Stomach (tissue), 8 donors: ENCODE measurements at regions not wholly inside any gene's neighbourhood (a gene's known extent, or its start where the extent isn't known, plus 50 kb on each side); places are given as distances from the start of the nearest gene placed in this dataset.

Source experiments
- DNase-seq, 2 donors: peaks; one replicate each; pipeline versions ENCODE4 v3.0.0 to v3.0.0-alpha.2; 2013 to 2019
- H3K27ac ChIP-seq, 5 donors: fragments of 200-600 bp in 4 of 5; sonication (generic) in 4 of 5; one replicate each; pipeline ENCODE4 v1.5.1; 2013 to 2019; ENCODE audit warnings: mild to moderate bottlenecking in 1 of 5, moderate library complexity in 1 of 5
- H3K27me3 ChIP-seq, 3 donors: fragments of 200-600 bp; sonication (generic); one replicate each; pipeline ENCODE4 v1.5.1; 2017 to 2019; ENCODE audit warnings: mixed run types in 1 of 3
- H3K36me3 ChIP-seq, 4 donors: fragments of 200-600 bp; sonication (generic); 1 replicate in 3 of 4; 2 replicates in 1 of 4; pipeline ENCODE4 v1.5.1; 2016 to 2019
- H3K4me1 ChIP-seq, 4 donors: fragments of 200-600 bp; sonication (generic); one replicate each; pipeline ENCODE4 v1.5.1; 2016 to 2019
- H3K4me3 ChIP-seq, 4 donors: fragments of 200-600 bp; sonication (generic) in 3 of 4; one replicate each; pipeline ENCODE4 v1.5.1; 2016 to 2019; ENCODE audit warnings: mild to moderate bottlenecking in 1 of 4
- H3K9me3 ChIP-seq, 4 donors: fragments of 200-600 bp; sonication (generic); one replicate each; pipeline ENCODE4 v1.5.1; 2016 to 2019
- CTCF ChIP-seq, 7 experiments: fragments of 450-650 bp in 4 of 7; fragments of 200-600 bp in 3 of 7; sonication (generic) in 3 of 7; IDR thresholded peaks; one replicate each; pipeline ENCODE4 v1.5.1; 2016 to 2019; ENCODE audit warnings: antibody characterized with exemption in 7 of 7, control low read depth in 2 of 7, mild to moderate bottlenecking in 1 of 7
- EP300 ChIP-seq: sonication (generic); formaldehyde crosslinking; IDR thresholded peaks from one replicate; pipeline ENCODE4 v1.6.1; 2017; ENCODE audit warnings: antibody characterized with exemption
- POLR2A ChIP-seq, 4 donors: fragments of 450-650 bp; IDR thresholded peaks; one replicate each; pipeline ENCODE4 v1.6.1; 2016; ENCODE audit warnings: antibody characterized with exemption in 4 of 4, control low read depth in 2 of 4, mild to moderate bottlenecking in 1 of 4, moderate library complexity in 1 of 4
- POLR2AphosphoS5 ChIP-seq, 3 donors: sonication (generic); formaldehyde crosslinking; IDR thresholded peaks; one replicate each; pipeline ENCODE4 v1.6.1; 2016; ENCODE audit warnings: antibody characterized with exemption in 3 of 3
- WGBS, 5 donors: extraction: QIAGEN DNeasy Blood & Tissue Kit in 3 of 5; methylation state at CpG; one replicate each; pipeline versions ENCODE4 v1.1.5 to v1.1.7; 2013 to 2018; 5-methylcytosine and 5-hydroxymethylcytosine counted together
- intact Hi-C: fragments of 100-400 bp; cut with DNase I; formaldehyde crosslinking; loops from one replicate; pipeline ENCODE4 v1.15.1; 2023; ENCODE audit warnings: low total_unique reads
- donor health status: healthy with polysubstance abuse.
- donor health status: Bipolar disorder and iron deficiency.
- donor health status: healthy.

- Histone ChIP-seq H3K36me3 (no peaks in the 10 kb centered on the region), H3K4me3 (no peak overlapping the region), H3K9me3 (peaks cover 0 to 10% (median 9%) of the 10 kb centered on the region in 4 donors), H3K4me1 (peaks cover 0 to 4% (median 0%) of the 10 kb centered on the region in 4 donors), H3K27ac (no peak overlapping the region), H3K27me3 (peaks cover 0 to 67% (median 15%) of the 10 kb centered on the region in 3 donors)
- intact Hi-C loops = loop anchor here (5.0 kb wide), 1 partner anchor 490 kb away; the partner anchor contains the start of gene FOXC2
- TF ChIP-seq CTCF (IDR thresholded peaks at IDR 0.05) = no peak
- no peak for TF ChIP-seq EP300
- no peak for TF ChIP-seq POLR2AphosphoS5 (IDR thresholded peaks at IDR 0.05)
- no peak for DNase-seq
- 80 to 90% (median 85%) methylated on average over 24 to 26 of the region's 26 CpGs for WGBS, 5 donors
These were observed 259.8 kb downstream of the C16orf95 start for GRCh38 chr16:87057211-87057881.

- no peak for DNase-seq
- Histone ChIP-seq H3K36me3 (no peaks in the 10 kb centered on the region), H3K27ac (no peak overlapping the region), H3K9me3 (peaks cover 0 to 10% (median 9%) of the 10 kb centered on the region in 4 donors), H3K4me3 (no peak overlapping the region), H3K27me3 (peaks cover 0 to 68% (median 15%) of the 10 kb centered on the region in 3 donors), H3K4me1 (peaks cover 0 to 11% (median 0%) of the 10 kb centered on the region in 4 donors)
- TF ChIP-seq EP300 (no peak), POLR2AphosphoS5 (IDR thresholded peaks at IDR 0.05) (no peak), CTCF (IDR thresholded peaks at IDR 0.05) (no peak), POLR2A (IDR thresholded peaks at IDR 0.05) (no peak)
- intact Hi-C loops = loop anchor here (5.0 kb wide), 1 partner anchor 491 kb away; the partner anchor contains the start of gene FOXC2
- WGBS, 5 donors = 87 to 90% (median 88%) methylated on average over 23 to 26 of the region's 26 CpGs
These were observed 259.1 kb downstream of the C16orf95 start for GRCh38 chr16:87057951-87058560.

- Histone ChIP-seq H3K4me1 (peaks cover 0 to 12% (median 0%) of the 10 kb centered on the region in 4 donors), H3K4me3 (no peak overlapping the region), H3K36me3 (no peaks in the 10 kb centered on the region), H3K9me3 (peaks cover 0 to 10% (median 9%) of the 10 kb centered on the region in 4 donors), H3K27ac (no peak overlapping the region), H3K27me3 (peaks cover 0 to 68% (median 9%) of the 10 kb centered on the region in 3 donors)
- 92 to 98% (median 95%) methylated on average over 17 of the region's 17 CpGs for WGBS, 5 donors
- intact Hi-C loops = loop anchor here (5.0 kb wide), 1 partner anchor 491 kb away; the partner anchor contains the start of gene FOXC2
- DNase-seq = no peak
- TF ChIP-seq CTCF (IDR thresholded peaks at IDR 0.05) (no peak), POLR2A (IDR thresholded peaks at IDR 0.05) (no peak), EP300 (no peak), POLR2AphosphoS5 (IDR thresholded peaks at IDR 0.05) (no peak)
These were observed 258.4 kb downstream of the C16orf95 start for GRCh38 chr16:87058728-87059250.

GRCh38 chr16:87060034-87060986 lies 256.9 kb downstream of the C16orf95 start:
- WGBS, 5 donors = 47 to 69% (median 61%) methylated on average over 16 of the region's 16 CpGs
- no peaks in the 10 kb centered on the region for H3K9me3 ChIP-seq
- peak overlapping the region in 1 of 4 donors; percentile 27 for H3K4me3 ChIP-seq
- intact Hi-C loops = no loop called here
- TF ChIP-seq EP300 (no peak), POLR2AphosphoS5 (IDR thresholded peaks at IDR 0.05) (no peak), POLR2A (IDR thresholded peaks at IDR 0.05) (no peak), CTCF (IDR thresholded peaks at IDR 0.05) (no peak)
- no peak overlapping the region for H3K27ac ChIP-seq
- peaks cover 0 to 67% (median 0%) of the 10 kb centered on the region in 3 donors for H3K27me3 ChIP-seq
- peaks cover 0 to 12% (median 0%) of the 10 kb centered on the region in 4 donors for H3K4me1 ChIP-seq
- DNase-seq = no peak
- H3K36me3 ChIP-seq = no peaks in the 10 kb centered on the region
